Astrocyte (in vitro differentiated cells and primary cell): ENCODE measurements at regions not wholly inside any gene's neighbourhood (a gene's known extent, or its start where the extent isn't known, plus 50 kb on each side); places are given as distances from the start of the nearest gene placed in this dataset.

Source experiments
- DNase-seq: peaks from one replicate; pipeline ENCODE4 v3.0.0-alpha.2; 2010; ENCODE audit warnings: low read depth
- FAIRE-seq: peaks from 2 replicates; lab custom pipeline; 2011; peaks lifted over from hg19 to GRCh38; lab: Jason Lieb, UNC
- H2AFZ ChIP-seq: 2 replicates; pipeline ENCODE4 v1.6.0; 2012; ENCODE audit warnings: low read depth, low read length, inconsistent platforms
- H3K27ac ChIP-seq: 2 replicates; pipeline ENCODE4 v1.5.1; 2011; ENCODE audit warnings: low read depth, low read length, inconsistent platforms
- H3K27me3 ChIP-seq: 2 replicates; pipeline ENCODE4 v1.6.0; 2011; ENCODE audit warnings: low read length, inconsistent platforms; ENCODE audit not compliant: insufficient read depth
- H3K36me3 ChIP-seq: 2 replicates; pipeline ENCODE4 v1.5.1; 2011; ENCODE audit warnings: low read length, inconsistent platforms; ENCODE audit not compliant: insufficient read depth
- H3K4me1 ChIP-seq: 2 replicates; pipeline ENCODE4 v1.5.1; 2011; ENCODE audit warnings: low read length, inconsistent platforms; ENCODE audit not compliant: insufficient read depth
- H3K4me2 ChIP-seq: 2 replicates; pipeline ENCODE4 v1.6.0; 2012; ENCODE audit warnings: low read length, inconsistent platforms
- H3K4me3 ChIP-seq: 2 replicates; pipeline ENCODE4 v1.5.1; 2011; ENCODE audit warnings: low read depth, mild to moderate bottlenecking, low read length, inconsistent platforms; ENCODE audit not compliant: insufficient read depth
- H3K79me2 ChIP-seq: 2 replicates; pipeline ENCODE4 v1.6.0; 2012; ENCODE audit warnings: mild to moderate bottlenecking, low read length, inconsistent platforms; ENCODE audit not compliant: insufficient read depth
- H3K9ac ChIP-seq: 2 replicates; pipeline ENCODE4 v1.6.0; 2012; ENCODE audit warnings: mild to moderate bottlenecking, low read length, inconsistent platforms
- H3K9me3 ChIP-seq: 2 replicates; pipeline ENCODE4 v1.5.1; 2012; ENCODE audit warnings: low read depth, mild to moderate bottlenecking, low read length, inconsistent platforms; ENCODE audit not compliant: insufficient read depth
- H4K20me1 ChIP-seq: 2 replicates; pipeline ENCODE4 v1.6.0; 2012; ENCODE audit warnings: low read length, inconsistent platforms; ENCODE audit not compliant: insufficient read depth
- H3K27ac Mint-ChIP-seq: one replicate; pipeline ENCODE4 v1.8.0; 2021; ENCODE audit warnings: mild to moderate bottlenecking, mixed read lengths; ENCODE audit not compliant: unreplicated experiment
- H3K27me3 Mint-ChIP-seq: one replicate; pipeline ENCODE4 v1.8.0; 2021; ENCODE audit warnings: low read depth, mixed read lengths; ENCODE audit not compliant: unreplicated experiment
- H3K36me3 Mint-ChIP-seq: one replicate; pipeline ENCODE4 v1.8.0; 2021; ENCODE audit warnings: low read depth, mixed read lengths; ENCODE audit not compliant: unreplicated experiment
- H3K4me1 Mint-ChIP-seq: one replicate; pipeline ENCODE4 v1.8.0; 2021; ENCODE audit warnings: low read depth, mixed read lengths; ENCODE audit not compliant: unreplicated experiment
- H3K4me3 Mint-ChIP-seq: one replicate; pipeline ENCODE4 v1.8.0; 2021; ENCODE audit warnings: mild to moderate bottlenecking, moderate library complexity, mixed read lengths; ENCODE audit not compliant: unreplicated experiment
- H3K9me3 Mint-ChIP-seq: one replicate; pipeline ENCODE4 v1.8.0; 2021; ENCODE audit warnings: mild to moderate bottlenecking, mixed read lengths; ENCODE audit not compliant: unreplicated experiment
- CTCF ChIP-seq: IDR thresholded peaks from 2 replicates; pipeline ENCODE4 v1.5.1; 2011; ENCODE audit warnings: low read depth, mild to moderate bottlenecking, inconsistent platforms, low read length, moderate library complexity; ENCODE audit not compliant: insufficient read depth
- EZH2 ChIP-seq: IDR thresholded peaks from 2 replicates; pipeline ENCODE4 v1.6.1; 2012; ENCODE audit warnings: mild to moderate bottlenecking, low read length, inconsistent platforms; ENCODE audit not compliant: insufficient read depth

GRCh38 chr9:129322641-129323375 lies 144.7 kb upstream of the IER5L start:
- H3K27ac ChIP-seq, result no peak overlapping the region
- Mint-ChIP-seq H3K27me3 (no peaks in the 10 kb centered on the region), H3K9me3 (peaks cover 2% of the 10 kb centered on the region), H3K36me3 (no peaks in the 10 kb centered on the region), H3K4me3 (peak overlapping the region; percentile 6), H3K27ac (no peak overlapping the region), H3K4me1 (peaks cover 20% of the 10 kb centered on the region)
- FAIRE-seq, result no peak
- H3K79me2 ChIP-seq, result no peaks in the 10 kb centered on the region
- H3K9me3 ChIP-seq, result no peaks in the 10 kb centered on the region
- H4K20me1 ChIP-seq, result no peaks in the 10 kb centered on the region
- H2AFZ ChIP-seq, result no peak overlapping the region
- no peak overlapping the region for H3K4me2 ChIP-seq
- no peaks in the 10 kb centered on the region for H3K36me3 ChIP-seq
- peaks cover 20% of the 10 kb centered on the region for H3K4me1 ChIP-seq
- TF ChIP-seq CTCF (no peak), EZH2 (no peak)
- DNase-seq, result no peak
- H3K27me3 ChIP-seq, result no peaks in the 10 kb centered on the region
- no peak overlapping the region for H3K9ac ChIP-seq
- no peak overlapping the region for H3K4me3 ChIP-seq

- Histone ChIP-seq H3K27ac (no peak overlapping the region), H3K36me3 (no peaks in the 10 kb centered on the region), H3K9ac (no peak overlapping the region), H3K4me3 (no peak overlapping the region), H3K9me3 (no peaks in the 10 kb centered on the region), H3K27me3 (no peaks in the 10 kb centered on the region), H2AFZ (no peak overlapping the region), H4K20me1 (no peaks in the 10 kb centered on the region), H3K4me1 (peaks cover 23% of the 10 kb centered on the region), H3K4me2 (no peak overlapping the region), H3K79me2 (no peaks in the 10 kb centered on the region)
- peaks cover 2% of the 10 kb centered on the region for H3K9me3 Mint-ChIP-seq
- FAIRE-seq (no peak), DNase-seq (no peak)
- H3K27me3 Mint-ChIP-seq, result no peaks in the 10 kb centered on the region
- H3K27ac Mint-ChIP-seq, result no peak overlapping the region
- TF ChIP-seq CTCF, result no peak
- no peak for TF ChIP-seq EZH2
- no peaks in the 10 kb centered on the region for H3K36me3 Mint-ChIP-seq
- H3K4me3 Mint-ChIP-seq, result no peak overlapping the region
- peaks cover 22% of the 10 kb centered on the region for H3K4me1 Mint-ChIP-seq
Measured at GRCh38 chr9:129322022-129322621, 144.1 kb upstream of the IER5L start.
